GM19452 (cell line): ENCODE measurements at regions not wholly inside any gene's neighbourhood (a gene's known extent, or its start where the extent isn't known, plus 50 kb on each side); places are given as distances from the start of the nearest gene placed in this dataset.
"Not testable (repeated sequence)": the region's sequence is repeated elsewhere in the genome, so short reads cannot be mapped to it uniquely, and the experiment has no call there.

Experiments used
- ATAC-seq: cut with Tn5 transposase; IDR thresholded peaks from one replicate; pipeline ENCODE4 v1.9.1; 2021; ENCODE audit not compliant: unreplicated experiment

GRCh38 chr3:31321620-31322019 lies 211.1 kb upstream of the STT3B start:
- no peak for ATAC-seq

- no peak for ATAC-seq
These were observed 210.3 kb upstream of the STT3B start for GRCh38 chr3:31322460-31322859.

- ATAC-seq, result not testable (repeated sequence)
These were observed 204.8 kb upstream of the STT3B start for GRCh38 chr3:31327826-31328357.

- ATAC-seq, result no peak
These were observed 201.4 kb upstream of the STT3B start for GRCh38 chr3:31331278-31331677.

- no peak for ATAC-seq
These were observed 191.6 kb upstream of the STT3B start for GRCh38 chr3:31341130-31341529.

DNA sequence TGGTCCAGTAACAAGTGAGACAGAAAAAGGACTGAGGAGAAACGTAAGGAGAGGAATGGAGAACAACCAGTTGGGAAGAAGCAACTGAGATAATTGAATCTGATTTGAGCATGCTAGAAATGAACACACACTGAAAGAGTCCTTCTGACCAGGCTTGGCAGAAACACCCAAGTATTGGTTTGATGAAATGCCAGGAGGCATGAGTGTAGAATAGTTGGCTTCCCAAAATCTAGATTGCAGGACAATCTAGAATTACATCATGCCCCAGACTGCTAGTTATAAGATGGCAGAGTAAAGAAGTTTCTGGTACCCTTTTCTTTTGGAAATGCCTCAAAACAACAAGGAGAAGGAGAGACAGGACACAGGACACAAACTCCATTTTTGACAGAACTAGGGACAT lies 189.7 kb upstream of the STT3B start:
- no peak for ATAC-seq

DNA sequence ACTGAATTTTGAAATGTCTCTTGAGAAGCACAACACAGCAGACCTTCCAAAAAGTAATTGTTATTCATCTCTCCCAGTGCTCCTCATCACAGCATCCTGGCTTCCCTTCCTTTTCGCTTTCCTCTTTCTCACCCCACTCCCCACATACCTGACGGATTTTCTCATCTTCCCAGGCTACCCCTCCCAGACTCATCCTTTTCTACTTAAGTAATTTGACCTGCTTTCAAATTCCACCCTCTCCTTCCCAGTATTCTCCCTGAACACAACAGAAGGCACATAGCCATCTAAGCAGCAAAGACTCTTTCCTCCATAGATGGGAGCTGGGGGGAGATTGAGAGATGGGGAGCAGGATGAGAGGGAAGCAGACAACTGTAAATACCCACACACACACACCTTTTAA lies 187.1 kb upstream of the STT3B start:
- ATAC-seq, result no peak

GRCh38 chr3:31346542-31346979 lies 186.2 kb upstream of the STT3B start:
- no peak for ATAC-seq

GRCh38 chr3:31349001-31349748 lies 183.6 kb upstream of the STT3B start:
- no peak for ATAC-seq

- no peak for ATAC-seq
These were observed 182.4 kb upstream of the STT3B start for GRCh38 chr3:31350307-31350706.

GRCh38 chr3:31352331-31352730 lies 180.4 kb upstream of the STT3B start:
- no peak for ATAC-seq

GRCh38 chr3:31353166-31353565 lies 179.6 kb upstream of the STT3B start:
- no peak for ATAC-seq

GRCh38 chr3:31354373-31354772 lies 178.4 kb upstream of the STT3B start:
- ATAC-seq, result no peak

DNA sequence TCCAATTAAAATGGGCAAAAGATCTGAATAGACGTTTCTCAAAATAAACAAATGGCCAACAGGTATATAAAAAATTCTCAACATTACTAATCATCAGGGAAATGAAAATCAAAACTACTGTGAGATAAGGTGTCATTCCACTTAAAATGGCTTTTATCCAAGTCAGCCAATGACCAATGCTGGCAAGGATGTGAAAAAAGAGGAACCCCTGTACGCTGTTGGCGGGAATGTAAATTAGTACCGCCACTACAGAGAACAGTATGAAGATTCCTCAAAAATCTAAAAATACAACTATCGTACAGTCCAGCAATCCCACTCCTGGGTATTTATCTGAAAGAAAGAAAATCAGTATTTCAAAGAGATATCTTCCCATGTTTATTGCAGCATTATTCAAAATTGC lies 176.9 kb upstream of the STT3B start:
- no peak for ATAC-seq

DNA sequence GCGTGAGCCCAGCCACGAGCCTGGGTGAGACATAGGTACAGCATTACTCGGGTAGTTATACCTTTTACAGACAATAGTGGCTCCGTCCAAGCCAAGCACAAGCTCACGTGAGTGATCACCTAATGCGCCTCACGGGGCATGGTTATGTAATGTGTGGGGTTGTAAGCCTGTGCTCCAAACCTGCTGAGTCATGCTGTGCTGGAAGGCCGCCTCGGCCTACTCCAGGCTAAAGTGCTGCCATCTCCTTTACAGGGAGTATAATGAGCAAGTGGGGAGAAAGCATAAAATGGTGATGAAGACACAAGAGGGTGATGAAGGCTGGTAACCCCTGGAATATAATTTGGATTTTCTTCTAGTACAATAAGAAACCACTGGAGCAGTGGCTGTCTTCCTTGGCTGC lies 175.8 kb upstream of the STT3B start:
- ATAC-seq, result no peak

GRCh38 chr3:31357451-31357850 lies 175.3 kb upstream of the STT3B start:
- no peak for ATAC-seq

DNA sequence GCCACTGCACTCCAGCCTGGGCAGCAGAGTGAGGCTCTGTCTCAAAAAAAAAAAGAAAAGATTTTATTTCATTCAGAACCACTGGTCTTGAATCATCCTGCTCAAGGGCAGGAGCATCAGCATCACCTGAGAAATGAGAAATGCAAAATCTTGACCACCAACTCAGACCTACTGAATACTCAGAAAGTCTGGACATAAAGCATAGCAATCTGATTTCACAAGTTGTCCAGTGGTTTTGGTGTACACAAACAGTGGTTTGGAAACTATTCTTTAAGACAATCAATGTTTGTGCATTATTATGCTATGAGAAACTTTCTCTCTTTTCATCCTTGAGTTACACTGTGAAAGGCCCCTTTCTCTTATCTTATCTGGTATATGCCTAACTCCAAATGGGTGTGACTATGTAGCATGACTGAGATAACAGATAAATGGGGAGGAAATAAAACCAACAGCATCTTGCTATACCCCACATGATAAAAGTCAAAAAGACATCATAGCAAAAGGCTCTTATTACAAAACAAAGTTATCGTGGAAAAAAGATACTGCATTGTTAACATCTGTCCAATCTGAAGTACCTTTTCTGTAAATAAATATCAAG lies 174.2 kb upstream of the STT3B start:
- ATAC-seq, result no peak

DNA sequence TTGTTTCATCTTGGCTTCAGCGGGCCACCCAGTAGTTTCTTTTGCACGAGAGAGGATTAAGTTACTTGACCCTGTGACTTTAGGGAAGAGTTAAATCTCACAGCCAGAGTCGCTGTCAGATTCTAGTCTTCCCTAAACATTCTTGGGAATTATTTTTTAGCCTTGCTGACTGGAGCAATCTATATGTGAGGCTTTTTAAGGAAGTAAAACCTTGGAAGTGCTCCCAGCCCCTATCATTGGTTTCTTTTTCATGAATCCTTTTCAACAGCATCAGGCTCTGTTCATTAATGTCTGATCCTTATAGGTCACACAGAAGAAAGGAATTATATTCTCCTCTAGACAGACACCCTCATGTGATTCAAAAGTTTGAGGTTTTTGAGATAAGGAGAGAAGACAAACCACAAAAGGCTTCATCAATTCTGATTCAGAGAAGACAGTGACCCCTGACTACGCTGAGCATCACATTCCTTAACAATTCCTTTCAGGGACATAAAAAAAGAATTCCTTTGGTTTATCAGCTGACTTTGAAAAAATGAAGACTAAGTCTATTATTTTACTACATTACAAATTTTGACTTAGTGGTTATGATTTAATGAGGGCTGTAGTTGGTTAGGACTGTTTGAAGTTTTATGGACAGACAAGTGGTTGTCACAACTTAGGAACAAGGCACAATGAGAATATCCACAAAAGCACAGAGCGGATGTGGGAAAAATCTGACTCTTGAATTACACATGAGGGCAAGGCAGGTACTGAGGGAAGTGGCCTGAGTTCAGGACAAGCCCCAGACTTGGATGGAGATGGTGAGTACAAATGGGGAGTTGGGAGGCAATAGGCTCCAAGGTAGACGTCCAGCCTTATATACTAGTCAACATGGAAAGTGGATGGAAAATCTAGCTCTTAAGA lies 171.1 kb upstream of the STT3B start:
- no peak for ATAC-seq

GRCh38 chr3:31364188-31364587 lies 168.5 kb upstream of the STT3B start:
- ATAC-seq, result no peak

GRCh38 chr3:31364711-31365110 lies 168.0 kb upstream of the STT3B start:
- no peak for ATAC-seq

DNA sequence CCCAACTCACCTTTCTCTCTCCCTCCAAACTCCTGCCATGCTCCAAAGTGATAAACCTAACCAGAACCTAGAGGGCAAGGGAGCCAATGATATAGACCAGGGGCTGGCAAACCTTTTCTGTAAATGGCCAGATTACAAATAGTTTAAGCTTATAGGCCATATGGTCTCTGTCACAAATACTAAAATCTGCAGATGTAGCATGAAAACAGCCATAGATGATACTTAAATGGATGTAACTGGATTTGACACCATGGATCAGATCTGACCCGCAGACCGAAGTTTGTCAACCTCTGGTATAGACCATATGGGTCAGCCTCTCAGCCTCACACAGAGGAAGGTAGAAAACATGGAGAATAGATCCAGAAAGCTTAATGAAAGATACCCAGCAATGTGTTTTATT lies 165.2 kb upstream of the STT3B start:
- no peak for ATAC-seq
